ENCODE measurements at regions not wholly inside any gene's neighbourhood (a gene's known extent, or its start where the extent isn't known, plus 50 kb on each side); places are given as distances from the start of the nearest gene placed in this dataset.

GRCh38 chr5:134063188-134063820, 51.2 kb upstream of the TCF7 start:
- peak; percentile 87 for DNase-seq

GRCh38 chr5:134059758-134060495, 54.6 kb upstream of the TCF7 start:
- DNase-seq, result no peak

- DNase-seq, result peak; percentile 35
These were observed 50.2 kb upstream of the VDAC1 start for GRCh38 chr5:134055015-134055414.
